K562 (cell line): ENCODE measurements at regions not wholly inside any gene's neighbourhood (a gene's known extent, or its start where the extent isn't known, plus 50 kb on each side); places are given as distances from the start of the nearest gene placed in this dataset.

Source experiments
- ATAC-seq: fragments of 200-7000 bp; cut with Tn5 transposase; 3 replicates; pipeline ENCODE4 v1.9.1; 2020; ENCODE audit warnings: moderate library complexity
- BruUV-seq: library from RNA; stranded (reverse); fragments of 400-500 nt; replicated peaks from 2 replicates; lab custom pipeline; 2021; lab: Mats Ljungman, UMichigan
- CTCF ChIA-PET: fragments of 300-600 bp; formaldehyde crosslinking; extraction: SDS; loops from one replicate; lab custom pipeline; 2021; ENCODE audit warnings: low intra/inter-chr PET ratio; lab: Yijun Ruan, JAX
- POLR2A ChIA-PET: fragments of 300-600, 350-650 bp; sonication (Branson Sonifier 250); formaldehyde crosslinking; extraction: SDS; loops from one replicate; lab custom pipeline; 2021; ENCODE audit warnings: antibody characterized with exemption, inconsistent platforms; lab: Yijun Ruan, JAX
- DNase-seq, 4 experiments: peaks; one replicate each; pipeline versions ENCODE4 v3.0.0 to v3.0.0-alpha.2; 2011 to 2018; ENCODE audit warnings: low spot score in 3 of 4, mixed read lengths in 3 of 4; ENCODE audit errors: extremely low read depth in 1 of 4
- FAIRE-seq: peaks from 2 replicates; lab custom pipeline; 2011; peaks lifted over from hg19 to GRCh38; lab: Jason Lieb, UNC
- H2AFZ ChIP-seq: 2 replicates; pipeline ENCODE4 v1.6.0; 2011; ENCODE audit warnings: low read depth, low read length, control low read depth, inconsistent platforms
- H3K27ac ChIP-seq: fragments of 200-600 bp; 3 replicates; pipeline ENCODE4 v1.8.0; 2011; ENCODE audit warnings: low read depth, mild to moderate bottlenecking, control low read depth, inconsistent platforms, low read length, moderate library complexity, mixed read lengths; ENCODE audit errors: extremely low read depth
- H3K27me3 ChIP-seq, 2 experiments: fragments of 300-600 bp in 1 of 2; 2 replicates in 1 of 2; 3 replicates in 1 of 2; pipeline versions ENCODE4 v1.6.0 to v1.8.0; 2011; ENCODE audit warnings: inconsistent platforms in 2 of 2, low read length in 2 of 2, mild to moderate bottlenecking in 1 of 2, mixed read lengths in 1 of 2, moderate library complexity in 1 of 2; ENCODE audit not compliant: control insufficient read depth in 2 of 2, insufficient read depth in 2 of 2
- H3K36me3 ChIP-seq: fragments of 300-600 bp; 3 replicates; pipeline ENCODE4 v1.8.0; 2011; ENCODE audit warnings: mild to moderate bottlenecking, low read length, inconsistent platforms; ENCODE audit not compliant: control insufficient read depth, insufficient read depth
- H3K4me1 ChIP-seq, 2 experiments: fragments of 200-600 bp in 1 of 2; replicated peaks in 1 of 2; 2 replicates in 1 of 2; 3 replicates in 1 of 2; pipeline versions ENCODE4 v1.5.1 to v1.8.0; 2011; ENCODE audit warnings: inconsistent platforms in 2 of 2, low read length in 2 of 2, mild to moderate bottlenecking in 1 of 2, mixed read lengths in 1 of 2, moderate library complexity in 1 of 2; ENCODE audit not compliant: control insufficient read depth in 2 of 2, insufficient read depth in 2 of 2
- H3K4me2 ChIP-seq: 2 replicates; pipeline ENCODE4 v1.6.1; 2011; ENCODE audit warnings: low read length, control low read depth, inconsistent platforms, mixed read lengths; ENCODE audit not compliant: insufficient read depth
- H3K4me3 ChIP-seq: fragments of 200-600 bp; sonication (generic), shearing (Covaris generic); 2 replicates; pipeline ENCODE4 v1.5.1; 2016; ENCODE audit warnings: control low read depth, inconsistent platforms
- H3K79me2 ChIP-seq: fragments of 200-600 bp; 3 replicates; pipeline ENCODE4 v1.8.0; 2011; ENCODE audit warnings: low read length, inconsistent platforms; ENCODE audit not compliant: control insufficient read depth, insufficient read depth
- H3K9ac ChIP-seq, 2 experiments: 2 replicates each; pipeline versions ENCODE4 v1.6.0 to v1.6.1; 2011; ENCODE audit warnings: low read depth in 2 of 2, low read length in 2 of 2, control low read depth in 1 of 2, inconsistent platforms in 1 of 2, mild to moderate bottlenecking in 1 of 2, mixed read lengths in 1 of 2; ENCODE audit not compliant: insufficient read depth in 1 of 2
- H3K9me1 ChIP-seq: one replicate; pipeline ENCODE4 v1.6.0; 2011; ENCODE audit warnings: inconsistent platforms, mild to moderate bottlenecking, low read length, moderate library complexity; ENCODE audit not compliant: control insufficient read depth, insufficient read depth
- H3K9me3 ChIP-seq: replicated peaks from 2 replicates; pipeline ENCODE4 v1.5.1; 2011; ENCODE audit warnings: low read depth, low read length, inconsistent platforms; ENCODE audit not compliant: control insufficient read depth, insufficient read depth
- H4K20me1 ChIP-seq: replicated peaks from 2 replicates; pipeline ENCODE4 v1.6.1; 2011; ENCODE audit warnings: low read length, inconsistent platforms, mixed read lengths; ENCODE audit not compliant: control insufficient read depth, insufficient read depth
- CCAR2 ChIP-seq: fragments of 200-400 bp; formaldehyde crosslinking; IDR thresholded peaks from 2 replicates; pipeline ENCODE4 v1.6.1; 2017; ENCODE audit warnings: mild to moderate bottlenecking, low read depth, low read length
- CEBPG ChIP-seq, 3 experiments: fragments of 200-800 bp in 1 of 3; sonication (Bioruptor generic) in 1 of 3; sonication (generic) in 1 of 3; formaldehyde crosslinking in 1 of 3; IDR thresholded peaks in 2 of 3; conservative IDR thresholded peaks in 1 of 3; 2 replicates each; pipeline versions ENCODE4 v1.6.1 to v1.8.0; 2016 to 2022; ENCODE audit warnings: missing compliant biosample characterization in 2 of 3, missing genetic modification characterization in 2 of 3, mild to moderate bottlenecking in 1 of 3, missing genetic modification reagents in 1 of 3
- ETV6 ChIP-seq, 3 experiments: fragments of 150-350 bp in 1 of 3; sonication (generic) in 1 of 3; formaldehyde crosslinking in 1 of 3; IDR thresholded peaks; 2 replicates each; pipeline versions ENCODE4 v1.6.1 to v1.8.0; 2014 to 2022; ENCODE audit warnings: borderline replicate concordance in 2 of 3, low read depth in 2 of 3, antibody characterized with exemption in 1 of 3, low read length in 1 of 3, mild to moderate bottlenecking in 1 of 3, missing genetic modification reagents in 1 of 3
- HLTF ChIP-seq: fragments of 450-650 bp; IDR thresholded peaks from 2 replicates; pipeline ENCODE4 v1.6.1; 2016
- HMG20A ChIP-seq: fragments of 450-650 bp; formaldehyde crosslinking; conservative IDR thresholded peaks from 2 replicates; pipeline ENCODE4 v1.4.0; 2020; ENCODE audit warnings: mild to moderate bottlenecking, mixed read lengths
- HNRNPL ChIP-seq: fragments of 200-400 bp; formaldehyde crosslinking; IDR thresholded peaks from 2 replicates; pipeline ENCODE4 v1.6.1; 2017; ENCODE audit warnings: low read depth, mild to moderate bottlenecking, low read length
- NFIX ChIP-seq: fragments of 250-450 bp; sonication (Bioruptor Pico); IDR thresholded peaks from 2 replicates; pipeline ENCODE4 v1.4.0; 2020; ENCODE audit warnings: low read depth, mild to moderate bottlenecking, moderate library complexity
- RBM17 ChIP-seq: fragments of 200-400 bp; formaldehyde crosslinking; IDR thresholded peaks from 2 replicates; pipeline ENCODE4 v1.6.1; 2017; ENCODE audit warnings: low read depth, mild to moderate bottlenecking, low read length, borderline replicate concordance
- RBM34 ChIP-seq: fragments of 200-400 bp; formaldehyde crosslinking; IDR thresholded peaks from 2 replicates; pipeline ENCODE4 v1.6.1; 2018; ENCODE audit warnings: low read length, borderline replicate concordance; ENCODE audit not compliant: insufficient read depth
- U2AF2 ChIP-seq: fragments of 200-400 bp; formaldehyde crosslinking; optimal IDR thresholded peaks from 2 replicates; pipeline ENCODE3; 2017; ENCODE audit warnings: low read depth, mild to moderate bottlenecking, low read length
- ZNF76 ChIP-seq: fragments of 250-450 bp; sonication (Bioruptor Pico); IDR thresholded peaks from 2 replicates; pipeline ENCODE4 v1.4.0; 2020; ENCODE audit warnings: mild to moderate bottlenecking, moderate library complexity, borderline replicate concordance
- WGBS: fragments of 100-300 bp; shearing (Covaris generic); methylation state at CpG from one replicate; pipeline ENCODE4 v1.1.6; 2016; ENCODE audit warnings: low coverage, mixed read lengths; ENCODE audit not compliant: insufficient coverage; ENCODE audit errors: missing lambda C conversion rate; 5-methylcytosine and 5-hydroxymethylcytosine counted together
- in situ Hi-C: fragments of 300-500 bp; cut with MboI; formaldehyde crosslinking; loops from 4 replicates; pipeline ENCODE4 v1.15.0; 2018; ENCODE audit warnings: inconsistent platforms, mixed read lengths
- intact Hi-C: fragments of 100-400 bp; cut with micrococcal nuclease; formaldehyde crosslinking; loops from 2 replicates; pipeline ENCODE4 v1.14.2; 2022

- TF ChIP-seq U2AF2 (no peak), RBM34 (no peak)
Measured at GRCh38 chr2:206219957-206220356, 54.5 kb upstream of the ZDBF2 start (continued).

- H3K4me2 ChIP-seq, result no peak overlapping the region
- no peak overlapping the region for H3K4me3 ChIP-seq
- no peaks in the 10 kb centered on the region for H3K4me1 ChIP-seq
- in situ Hi-C loops, result no loop called here
- POLR2A ChIA-PET, result no interaction called here
- no peak overlapping the region for H3K27ac ChIP-seq
- no peaks in the 10 kb centered on the region for H4K20me1 ChIP-seq
- intact Hi-C loops, result no loop called here
- no peak for FAIRE-seq
- H3K79me2 ChIP-seq, result no peaks in the 10 kb centered on the region
- peaks cover 4 to 6% of the 10 kb centered on the region in 2 experiments; a peak in 3 of 5 replicates for H3K27me3 ChIP-seq
- TF ChIP-seq CCAR2 (no peak), HMG20A (CRISPR knock-in tag) (no peak), HNRNPL (no peak), RBM17 (no peak), ETV6 (IDR thresholded peaks at IDR 0.05; ENCODE audit: borderline replicate concordance in 1 of 2, low read depth in 2 of 2, low read length in 1 of 2) (no peak), ETV6 (CRISPR knock-in tag; IDR thresholded peaks at IDR 0.05; ENCODE audit: borderline replicate concordance) (no peak), ZNF76 (CRISPR knock-in tag) (no peak), HLTF (no peak), RBM34 (no peak), CEBPG (CRISPR knock-in tag; IDR thresholded peaks at IDR 0.05) (no peak), CEBPG (tag; conservative IDR thresholded peaks at IDR 0.05 in 1 of 2, IDR thresholded peaks at IDR 0.05 in 1 of 2) (no peak), NFIX (CRISPR knock-in tag) (no peak)
- no peak overlapping the region for H2AFZ ChIP-seq
- DNase-seq, result no peak
- H3K9me1 ChIP-seq, result no peaks in the 10 kb centered on the region
- H3K9ac ChIP-seq, result no peak overlapping the region
- CTCF ChIA-PET, result no interaction called here
- ATAC-seq, result no peak
- no peaks in the 10 kb centered on the region for H3K9me3 ChIP-seq
- 5% methylated on average over 2 of the region's 3 CpGs for WGBS
- no peaks in the 10 kb centered on the region for H3K36me3 ChIP-seq
- BruUV-seq, result no TSS peak
Measured at GRCh38 chr2:206220997-206221396, 53.5 kb upstream of the ZDBF2 start.
